Fibroblast of skin of scalp (primary cell): ENCODE measurements at regions not wholly inside any gene's neighbourhood (a gene's known extent, or its start where the extent isn't known, plus 50 kb on each side); places are given as distances from the start of the nearest gene placed in this dataset.
"Not testable (repeated sequence)": the region's sequence is repeated elsewhere in the genome, so short reads cannot be mapped to it uniquely, and the experiment has no call there.

Source experiments
- DNase-seq: peaks from one replicate; pipeline ENCODE4 v3.0.0-alpha.2; 2013

- DNase-seq: peak; percentile 96
Observed at GRCh38 chr4:158051401-158052235, 121.2 kb downstream of the GASK1B start.

DNA sequence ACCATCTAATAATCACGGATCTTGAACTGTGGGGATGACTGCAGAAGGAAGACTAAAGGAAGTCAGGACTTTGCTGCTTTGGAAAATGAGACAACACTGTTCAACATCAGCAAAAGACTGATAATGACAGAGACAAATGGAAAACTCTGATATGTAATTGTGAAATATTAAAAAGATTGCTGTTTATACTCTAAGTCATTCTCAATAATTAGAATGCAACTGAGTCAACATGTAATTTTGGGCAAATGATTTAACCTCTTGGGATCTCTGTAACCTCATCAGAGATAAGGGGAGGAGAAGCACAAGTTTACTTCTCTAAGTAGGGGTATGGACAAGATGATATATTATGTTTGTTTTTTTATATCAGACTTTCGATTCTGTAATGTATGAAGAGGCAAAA, 121.9 kb downstream of the GASK1B start:
- no peak for DNase-seq

- DNase-seq: no peak
Observed at GRCh38 chr4:158046345-158046744, 126.5 kb downstream of the GASK1B start.

DNA sequence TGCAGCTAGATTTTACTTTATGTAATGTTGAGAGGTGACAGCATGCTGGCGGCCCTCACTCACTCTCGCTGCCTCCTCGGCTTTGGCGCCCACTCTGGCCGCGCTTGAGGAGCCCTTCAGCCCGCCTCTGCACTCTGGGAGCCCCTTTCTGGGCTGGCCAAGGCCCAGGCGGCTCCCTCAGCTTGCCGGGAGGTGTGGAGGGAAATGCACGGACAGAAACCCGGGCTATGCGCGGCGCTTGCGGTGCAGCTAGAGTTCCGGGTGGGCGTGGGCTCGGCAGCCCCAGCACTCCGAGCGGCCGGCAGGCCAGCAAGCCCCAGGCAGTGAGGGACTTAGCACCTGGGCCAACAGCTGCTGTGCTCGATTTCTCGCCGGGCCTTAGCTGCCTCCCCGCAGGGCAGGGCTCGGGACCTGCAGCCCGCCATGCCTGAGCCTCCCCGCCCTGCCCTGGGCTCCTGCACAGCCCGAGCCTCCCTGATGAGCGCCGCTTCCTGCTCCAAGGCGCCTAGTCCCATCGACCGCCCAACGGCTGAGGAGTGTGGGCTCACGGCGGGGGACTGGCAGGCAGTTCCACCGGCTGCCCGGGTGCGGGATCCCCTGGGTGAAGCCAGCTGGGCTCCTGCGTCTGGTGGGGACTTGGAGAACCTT, 128.7 kb downstream of the GASK1B start:
- no peak for DNase-seq

DNA sequence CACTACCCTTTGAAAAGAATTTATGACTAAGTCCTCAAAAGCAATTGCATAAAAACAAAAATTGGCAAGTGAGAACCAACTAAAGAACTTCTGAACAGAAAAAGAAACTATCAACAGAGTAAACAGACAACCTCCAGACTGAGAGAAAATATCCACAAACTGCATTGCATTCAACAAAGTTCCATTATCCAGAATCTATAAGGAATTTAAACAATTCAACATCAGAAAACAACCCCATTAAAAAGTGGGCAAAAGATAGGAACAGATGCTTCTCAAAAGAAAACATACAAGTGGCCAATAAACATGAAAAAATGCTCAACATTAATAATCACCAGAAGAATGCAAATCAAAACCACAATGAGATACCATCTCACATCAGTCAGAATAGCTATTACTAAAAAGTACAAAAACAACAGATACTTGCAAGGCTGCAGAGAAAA, 130.2 kb downstream of the GASK1B start:
- peak; percentile 75 for DNase-seq

GRCh38 chr4:158038718-158039117, 134.1 kb downstream of the GASK1B start:
- no peak for DNase-seq

GRCh38 chr4:158036998-158037397, 135.8 kb downstream of the GASK1B start:
- DNase-seq: no peak

GRCh38 chr4:158035662-158036195, 137.1 kb downstream of the GASK1B start:
- no peak for DNase-seq

GRCh38 chr4:158033416-158034120, 139.3 kb downstream of the GASK1B start:
- DNase-seq: no peak

- DNase-seq: no peak
Observed at GRCh38 chr4:158032733-158033415, 140.0 kb downstream of the GASK1B start.

DNA sequence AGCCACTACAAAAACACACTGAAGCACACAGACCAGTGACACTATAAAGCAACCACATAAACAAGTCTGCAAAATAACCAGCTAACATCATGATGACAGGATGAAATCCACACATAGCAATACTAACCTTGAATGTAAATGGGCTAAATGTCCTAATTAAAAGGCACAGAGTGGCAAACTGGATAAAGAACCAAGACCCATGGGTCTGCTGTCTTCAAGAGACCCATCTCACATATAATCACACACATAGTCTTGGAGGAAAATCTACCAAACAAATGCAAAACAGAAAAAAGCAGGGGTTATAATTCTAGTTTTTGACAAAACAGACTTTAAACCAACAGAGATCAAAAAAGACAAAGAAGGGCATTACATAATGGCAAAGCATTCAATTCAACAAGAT, 144.4 kb downstream of the GASK1B start:
- not testable (repeated sequence) for DNase-seq

DNA sequence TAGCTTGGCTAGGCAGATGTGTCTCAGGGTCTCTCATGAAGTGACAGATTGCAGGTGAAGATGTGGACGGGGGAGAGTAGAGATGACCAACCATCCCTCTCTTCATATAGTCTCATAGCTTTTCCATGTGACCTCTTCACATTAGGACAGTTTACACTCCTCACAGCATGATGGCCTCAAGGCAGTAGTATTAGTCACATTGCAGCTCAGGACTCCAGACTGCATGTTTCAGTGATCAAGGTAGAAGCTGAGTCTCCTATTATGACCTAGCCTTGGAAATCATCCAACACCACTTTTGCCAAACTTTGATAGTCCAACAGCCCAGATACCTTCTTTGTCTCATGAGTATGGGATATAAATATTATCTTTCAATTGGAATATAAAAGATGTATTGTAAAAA, 147.7 kb downstream of the GASK1B start:
- no peak for DNase-seq

- peak; percentile 92 for DNase-seq
Observed at GRCh38 chr4:158020734-158021346, 152.0 kb downstream of the GASK1B start.

DNA sequence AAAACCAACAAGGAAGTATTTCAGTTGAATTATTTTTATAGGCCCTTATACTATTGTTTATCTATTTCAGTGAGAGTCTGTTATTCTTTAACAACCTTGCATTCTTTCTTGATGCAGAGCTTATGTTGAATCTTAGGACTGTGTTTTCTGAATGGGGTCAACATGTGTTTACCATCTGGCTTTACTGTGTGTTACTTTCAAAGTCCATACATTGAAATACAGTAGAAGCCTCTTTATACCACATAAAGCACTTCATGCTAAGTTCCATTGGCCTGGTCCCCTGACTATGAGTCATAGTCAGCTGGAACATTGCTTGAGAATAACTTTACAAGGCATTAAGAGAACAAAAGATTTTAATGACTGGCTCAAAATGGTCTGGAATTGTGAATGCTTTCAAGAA, 152.6 kb downstream of the GASK1B start:
- peak; percentile 91 for DNase-seq

GRCh38 chr4:158018831-158019230, 154.0 kb downstream of the GASK1B start:
- DNase-seq: no peak

GRCh38 chr4:158018221-158018830, 154.5 kb downstream of the GASK1B start:
- DNase-seq: no peak

DNA sequence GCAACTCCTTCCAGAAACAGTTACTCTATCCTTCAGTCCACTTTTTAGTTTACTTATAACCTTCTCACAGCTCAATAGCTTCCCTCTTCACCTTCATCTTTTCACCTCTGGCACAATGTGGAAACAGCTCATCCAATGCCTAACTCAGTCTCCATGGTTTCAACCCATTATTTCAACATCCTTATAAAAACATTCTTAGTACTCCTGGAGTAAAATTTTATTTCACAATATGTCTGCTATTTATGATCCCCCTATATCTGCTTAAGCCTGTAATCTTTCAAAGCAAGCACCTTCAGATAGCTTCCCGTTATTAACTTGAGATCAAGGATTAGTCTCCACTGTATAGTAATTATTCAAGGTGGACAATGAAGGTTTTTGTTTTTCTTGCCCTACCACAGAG, 156.3 kb downstream of the GASK1B start:
- peak; percentile 22 for DNase-seq

DNA sequence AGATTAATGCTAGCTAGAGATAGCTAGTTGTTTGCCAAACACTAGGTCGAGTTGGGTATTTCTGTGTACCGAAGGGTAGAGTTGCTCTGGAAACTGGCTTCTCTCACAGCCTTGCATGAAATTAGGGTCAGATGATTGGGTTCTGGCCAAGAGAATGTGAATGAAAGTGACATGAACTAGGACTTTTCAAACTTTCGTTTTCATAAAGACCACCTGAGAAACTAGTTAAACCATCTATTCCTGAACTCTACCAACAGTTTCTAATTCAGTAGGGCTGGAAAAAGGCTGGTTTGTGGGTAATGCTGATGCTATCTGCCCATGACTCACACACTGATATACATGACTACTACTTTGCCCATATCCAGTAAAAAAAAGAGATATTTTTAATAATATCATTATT, 157.6 kb downstream of the GASK1B start:
- peak; percentile 41 for DNase-seq

GRCh38 chr4:158013858-158014257, 159.0 kb downstream of the GASK1B start:
- DNase-seq: peak; percentile 65

GRCh38 chr4:158010361-158010760, 162.5 kb downstream of the GASK1B start:
- DNase-seq: peak; percentile 17

GRCh38 chr4:158008551-158009218, 164.1 kb downstream of the GASK1B start:
- DNase-seq: peak; percentile 45
